HG02623 (cell line): ENCODE measurements at regions not wholly inside any gene's neighbourhood (a gene's known extent, or its start where the extent isn't known, plus 50 kb on each side); places are given as distances from the start of the nearest gene placed in this dataset.
A peak's percentile ranks its signal among the peaks of the same experiment; 100 is the strongest.

Experiments
- ATAC-seq: cut with Tn5 transposase; IDR thresholded peaks from one replicate; pipeline ENCODE4 v1.9.1; 2021; ENCODE audit warnings: moderate library complexity; ENCODE audit not compliant: unreplicated experiment

DNA sequence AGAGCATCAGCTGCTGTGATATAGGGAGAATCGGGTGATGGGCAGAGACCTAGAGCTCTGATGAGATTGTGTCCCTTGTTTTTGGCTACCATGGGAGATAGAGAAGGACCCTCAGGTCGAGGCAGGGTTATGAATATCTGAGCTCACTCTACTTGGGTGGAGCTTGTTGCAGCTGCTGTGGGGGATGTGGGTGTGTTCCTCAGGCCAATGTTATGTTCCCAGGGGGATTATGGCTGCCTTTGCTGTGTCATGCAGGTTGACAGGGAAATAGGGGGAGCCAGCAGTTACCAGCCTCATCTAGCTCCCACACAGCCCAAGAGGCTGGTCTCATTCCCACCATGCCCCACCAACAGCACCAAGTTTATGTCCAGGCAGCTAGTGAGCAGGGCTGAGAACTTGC is 131.5 kb downstream of the TRIM42 start:
- ATAC-seq, result no peak

GRCh38 chr3:140816372-140817195 is 125.1 kb upstream of the SLC25A36 start:
- peak; percentile 86 for ATAC-seq

DNA sequence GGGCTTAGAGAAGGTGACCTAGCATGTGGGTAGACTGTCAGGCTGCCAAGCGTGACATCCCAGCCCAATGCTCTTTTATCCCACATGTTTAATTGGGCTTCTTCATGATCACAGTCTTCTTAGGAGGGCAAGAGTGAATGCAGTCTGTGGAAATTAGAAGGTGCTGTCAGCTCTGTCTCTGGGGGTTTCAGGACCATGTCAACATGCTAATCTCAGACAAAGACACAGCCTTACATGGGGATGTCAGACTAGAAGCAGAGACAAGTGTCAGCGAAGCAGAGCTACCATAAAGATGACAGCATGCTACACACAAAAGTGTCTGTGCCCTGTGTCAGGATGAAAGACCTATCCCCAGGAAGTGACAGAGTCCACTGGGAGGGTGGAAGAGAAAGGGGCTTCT is 120.1 kb upstream of the SLC25A36 start:
- ATAC-seq, result no peak

DNA sequence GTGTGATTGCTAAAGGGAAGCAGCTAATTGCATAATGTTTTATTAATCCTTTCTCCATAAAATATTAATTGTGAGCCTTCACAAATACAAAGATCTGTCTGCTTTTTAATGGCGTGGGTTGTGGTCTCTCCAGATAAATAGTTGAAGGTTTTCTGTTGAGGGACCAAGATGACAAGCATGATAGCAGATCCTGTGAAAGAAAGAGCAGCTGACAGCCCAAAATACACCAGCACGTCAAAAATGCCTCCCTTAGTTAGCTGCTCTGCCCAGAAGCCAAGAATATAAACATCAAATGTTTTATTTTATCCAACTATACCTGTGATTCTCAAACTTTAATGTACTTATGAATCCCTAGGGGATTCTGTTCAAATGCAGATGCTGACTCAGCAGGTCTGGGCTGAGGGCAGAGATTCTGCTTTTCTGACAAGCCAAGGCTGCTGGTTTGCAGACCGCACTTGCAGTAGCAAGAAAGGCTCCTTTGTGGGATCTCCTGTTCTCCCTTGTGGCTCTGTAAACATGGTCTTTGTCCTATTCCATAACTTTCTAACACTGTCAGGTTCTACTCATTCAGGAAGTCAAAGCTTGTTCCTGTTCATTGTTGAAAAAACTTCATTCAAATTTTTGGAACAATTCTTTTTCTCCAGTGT is 119.1 kb upstream of the SLC25A36 start:
- ATAC-seq, result no peak

DNA sequence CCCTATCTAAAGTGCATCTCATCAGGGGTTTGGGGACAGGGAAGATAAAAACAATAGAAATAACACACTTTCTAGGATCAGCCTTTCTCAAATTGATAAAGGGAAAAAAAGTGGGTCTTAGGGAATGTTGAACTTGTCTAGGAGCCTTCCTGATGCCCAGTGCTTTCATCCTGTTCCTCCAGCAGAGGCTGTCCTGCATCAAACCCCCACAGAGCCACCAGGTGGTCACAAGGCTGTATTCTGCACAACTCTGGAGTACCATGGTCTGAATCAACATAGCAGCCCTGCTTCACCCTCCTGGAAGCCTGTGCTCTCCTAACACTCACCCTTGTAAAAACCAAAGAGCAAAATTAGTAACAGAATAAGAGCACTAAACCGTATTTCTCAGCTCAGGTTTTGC is 118.5 kb upstream of the SLC25A36 start:
- ATAC-seq, result no peak

GRCh38 chr3:140827894-140828293 is 113.7 kb upstream of the SLC25A36 start:
- no peak for ATAC-seq

DNA sequence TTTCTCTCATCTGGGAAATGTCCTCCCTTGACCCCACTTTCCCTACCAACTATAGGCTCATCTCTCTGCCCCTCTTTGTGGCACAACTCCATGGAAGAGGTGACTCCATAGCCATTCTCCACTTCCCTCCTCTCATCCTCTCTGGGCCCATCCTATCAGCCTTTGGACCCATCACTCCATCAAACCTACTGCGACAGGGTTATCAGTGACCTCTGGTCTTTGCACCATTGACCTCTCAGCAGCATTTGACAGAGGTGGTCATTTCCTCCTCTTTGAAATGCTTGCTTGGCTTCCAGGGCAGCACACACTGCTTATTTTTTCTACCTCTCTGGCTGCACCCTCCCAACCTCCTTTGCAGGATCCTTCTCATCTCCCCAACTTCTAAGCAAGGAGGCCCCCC is 113.1 kb upstream of the SLC25A36 start:
- ATAC-seq, result no peak

DNA sequence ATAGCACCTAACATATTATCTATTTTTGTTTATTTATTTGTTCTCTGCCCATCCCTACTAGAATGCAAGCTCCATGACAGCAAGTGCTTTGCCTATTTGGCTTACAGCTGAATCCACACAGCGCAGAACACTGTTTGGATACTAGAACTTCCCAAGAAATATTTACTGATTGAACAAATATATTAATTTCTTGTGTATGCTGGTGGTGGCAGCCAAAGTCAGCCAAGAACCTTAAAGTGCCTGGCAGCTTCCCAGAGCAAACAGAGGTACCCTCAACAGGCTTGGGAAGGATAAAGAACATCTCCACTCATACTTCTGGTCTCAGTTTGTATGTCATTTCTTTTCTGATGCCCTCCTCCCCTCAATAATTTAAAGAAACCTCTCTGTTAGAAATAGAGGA is 111.8 kb upstream of the SLC25A36 start:
- no peak for ATAC-seq

DNA sequence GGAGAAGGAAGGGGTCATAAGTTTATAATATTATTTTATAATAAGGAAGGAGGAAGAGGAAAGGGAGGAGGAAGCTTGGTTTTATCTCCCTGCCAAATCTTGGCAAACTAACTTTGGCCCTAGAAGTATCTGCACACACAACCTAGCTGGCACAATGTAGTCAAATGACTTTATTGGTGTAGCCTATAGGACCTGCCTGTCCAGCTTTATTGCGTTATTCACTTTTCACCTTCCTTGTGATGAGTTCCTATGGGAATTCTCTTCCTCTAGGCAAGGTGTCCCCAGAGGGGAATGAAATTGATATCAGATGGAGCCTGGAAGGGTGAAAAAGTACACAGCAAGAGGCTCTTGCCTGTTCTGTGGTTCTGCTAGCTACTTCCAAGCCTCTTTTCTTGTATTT is 111.2 kb upstream of the SLC25A36 start:
- no peak for ATAC-seq

DNA sequence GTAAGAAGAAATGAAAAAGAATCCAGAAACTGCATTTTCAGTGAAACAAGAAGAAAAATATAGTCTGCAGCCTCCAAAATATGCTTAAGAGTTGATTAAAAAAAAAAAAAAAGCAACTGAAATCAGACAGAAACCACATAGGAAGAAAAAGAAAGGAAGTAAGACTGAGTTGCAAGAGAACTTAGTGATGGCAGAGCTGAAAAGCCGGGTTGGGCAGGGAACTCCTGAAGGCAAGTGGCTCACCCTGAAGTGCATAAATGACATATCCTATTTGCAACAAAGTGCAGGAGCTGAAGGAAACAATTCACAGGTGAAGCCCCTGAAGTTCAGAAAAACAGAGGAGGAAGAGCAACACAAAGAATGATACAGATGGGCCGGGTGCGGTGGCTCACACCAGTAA is 108.8 kb upstream of the SLC25A36 start:
- no peak for ATAC-seq

- ATAC-seq, result no peak
Observed at GRCh38 chr3:140834266-140835037, 107.2 kb upstream of the SLC25A36 start.

GRCh38 chr3:140842984-140843649 is 98.5 kb upstream of the SLC25A36 start:
- ATAC-seq, result peak; percentile 94

DNA sequence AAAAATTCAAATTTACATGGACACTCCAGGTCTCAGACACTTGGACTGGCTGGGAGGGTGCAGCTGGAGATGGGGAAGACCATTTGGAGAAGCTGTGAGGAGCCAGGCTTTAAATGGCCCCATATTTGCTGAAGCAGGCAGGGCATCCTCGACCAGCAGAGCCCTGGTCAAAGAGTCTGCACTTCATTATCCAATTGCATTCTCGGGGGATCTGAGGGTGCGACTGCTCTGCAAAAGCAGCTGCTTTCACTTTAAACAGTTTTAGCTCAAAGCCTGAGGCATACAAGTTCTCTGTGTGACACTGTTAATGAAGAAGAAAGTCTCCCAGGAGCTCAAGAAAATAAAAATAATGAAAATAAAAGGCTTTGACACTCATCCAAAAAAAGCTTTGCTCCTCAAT is 98.0 kb upstream of the SLC25A36 start:
- ATAC-seq, result no peak

DNA sequence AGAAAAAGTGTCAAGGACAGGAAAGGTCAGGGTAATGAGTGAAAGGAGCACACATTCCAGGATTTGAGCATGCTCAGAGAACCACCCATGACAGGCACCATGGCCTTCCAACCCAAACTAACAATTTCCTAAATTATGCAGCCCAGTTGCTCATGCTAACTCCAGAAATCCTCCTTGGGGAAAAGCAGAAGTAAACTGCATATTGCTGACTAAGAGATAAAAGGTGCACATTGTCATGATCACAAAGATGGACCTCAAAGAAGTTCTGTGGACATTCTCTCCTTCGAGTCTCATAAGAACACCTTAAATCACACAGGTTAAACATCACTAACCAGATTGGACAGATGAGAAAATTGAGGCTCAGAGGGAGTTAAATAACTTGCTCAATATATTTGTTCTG is 97.6 kb upstream of the SLC25A36 start:
- no peak for ATAC-seq

- peak; percentile 39 for ATAC-seq
Observed at GRCh38 chr3:140845882-140846281, 95.8 kb upstream of the SLC25A36 start.

DNA sequence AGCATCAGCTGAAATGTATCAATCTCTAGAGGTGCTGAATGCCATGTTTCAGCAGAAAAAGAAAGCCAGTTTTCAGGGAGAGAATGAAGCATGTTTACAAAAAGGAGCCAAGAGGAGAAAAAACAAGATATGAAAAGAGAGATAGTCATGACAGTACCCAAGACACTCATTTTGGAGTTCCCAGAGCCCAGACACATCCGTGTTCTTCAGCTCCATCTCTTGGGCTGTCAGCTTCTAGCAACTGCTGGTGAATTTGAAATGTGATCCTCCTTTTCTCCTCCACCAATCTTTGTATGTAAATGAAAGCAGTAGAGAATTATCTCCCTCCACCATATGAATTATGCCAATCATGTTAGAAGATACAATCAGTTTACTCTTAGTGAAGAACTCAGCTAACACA is 93.0 kb upstream of the SLC25A36 start:
- no peak for ATAC-seq

DNA sequence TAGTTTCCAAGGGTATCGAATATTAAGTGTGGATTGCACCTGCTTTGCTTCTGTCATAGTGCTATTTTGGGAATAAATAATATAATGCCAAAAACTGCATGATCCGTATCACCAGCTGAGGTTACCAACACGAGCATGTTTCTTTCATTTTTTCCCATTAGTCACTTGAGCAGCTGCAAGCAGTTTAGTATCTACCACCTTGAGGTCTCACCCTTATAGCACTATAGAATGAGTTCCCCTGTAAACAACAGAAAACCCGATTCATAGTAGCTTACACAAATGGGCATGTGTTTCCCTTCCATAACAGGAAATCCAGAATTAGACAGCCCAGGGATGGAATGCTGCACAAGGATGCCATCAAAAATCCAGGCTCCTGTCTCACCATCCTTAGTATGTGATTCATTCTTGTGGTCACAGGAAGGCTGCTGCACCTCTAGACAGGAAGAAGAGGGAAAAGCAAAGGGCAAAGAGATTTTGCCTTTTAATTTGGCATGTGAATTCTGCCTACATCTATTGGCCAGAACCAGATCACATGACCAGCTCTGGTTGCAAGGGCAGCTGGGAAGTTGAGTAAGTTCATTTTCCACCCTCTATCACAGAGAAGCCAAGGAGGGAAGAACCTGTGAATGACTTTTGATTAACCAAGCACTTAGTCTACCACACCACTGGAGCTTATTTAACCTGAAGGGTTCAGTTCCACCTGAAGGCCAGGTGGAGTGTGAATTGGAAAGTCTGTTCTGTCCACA is 91.3 kb upstream of the SLC25A36 start:
- ATAC-seq, result no peak

DNA sequence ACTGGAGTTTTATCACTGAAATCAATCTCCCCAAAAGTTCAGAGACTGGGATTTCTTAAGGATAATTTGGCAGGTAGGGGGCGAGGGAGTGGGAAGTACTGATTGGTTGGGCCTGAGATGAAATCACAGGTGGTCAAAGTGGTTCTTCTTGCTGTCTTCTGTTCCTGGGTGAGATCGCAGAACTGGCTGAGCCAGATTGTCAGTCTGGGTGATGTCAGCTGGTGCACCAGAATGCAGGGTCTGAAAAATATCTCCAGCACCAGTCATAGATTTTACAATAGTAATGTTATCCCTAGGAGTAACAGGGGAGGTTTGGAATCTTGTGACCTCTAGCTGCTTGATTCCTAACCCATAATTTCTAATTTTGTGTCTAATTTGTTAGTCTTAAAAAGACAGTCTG is 86.7 kb upstream of the SLC25A36 start:
- no peak for ATAC-seq

GRCh38 chr3:140856905-140857304 is 84.7 kb upstream of the SLC25A36 start:
- no peak for ATAC-seq

DNA sequence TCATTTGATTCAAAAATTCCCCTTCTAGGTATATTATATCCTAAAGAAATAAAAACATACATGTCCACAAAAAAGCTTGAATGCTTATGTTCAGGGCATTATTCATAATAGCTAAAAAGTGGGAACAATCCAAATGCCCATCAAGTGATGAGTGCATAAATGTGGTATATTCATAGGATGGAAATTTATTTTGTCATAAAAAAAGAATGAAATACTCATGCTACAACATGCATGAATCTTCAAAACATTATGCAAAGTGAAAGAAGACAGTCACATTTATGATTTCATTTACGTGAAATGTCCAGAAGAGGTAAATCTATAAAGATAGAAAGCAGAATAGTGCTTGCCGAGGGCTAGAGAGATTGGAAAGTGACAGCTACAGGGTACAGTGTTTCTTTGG is 83.6 kb upstream of the SLC25A36 start:
- ATAC-seq, result no peak
